Right lobe of liver (tissue), 6 donors: ENCODE measurements at regions not wholly inside any gene's neighbourhood (a gene's known extent, or its start where the extent isn't known, plus 50 kb on each side); places are given as distances from the start of the nearest gene placed in this dataset.

ENCODE experiments used
- ATAC-seq, 4 donors: fragments of 200-7000 bp; cut with Tn5 transposase; one replicate each; pipeline ENCODE4 v1.9.1; 2020; ENCODE audit warnings: mild to moderate bottlenecking in 4 of 4, moderate library complexity in 4 of 4
- DNase-seq, 3 donors: peaks; one replicate each; pipeline ENCODE4 v3.0.0-alpha.2; 2020
- H3K27ac ChIP-seq, 3 donors: fragments of 200-600 bp; one replicate each; pipeline ENCODE4 v1.8.0; 2022
- H3K27me3 ChIP-seq, 2 donors: fragments of 200-600 bp; one replicate each; pipeline ENCODE4 v1.8.0; 2022
- H3K36me3 ChIP-seq, 4 donors: fragments of 200-600 bp; sonication (generic) in 1 of 4; one replicate each; pipeline versions ENCODE4 v1.5.1 to v1.8.0; 2017 to 2022; ENCODE audit warnings: control low read depth in 1 of 4
- H3K4me1 ChIP-seq, 4 donors: fragments of 200-600 bp; sonication (generic) in 1 of 4; one replicate each; pipeline versions ENCODE4 v1.5.1 to v1.8.0; 2017 to 2022; ENCODE audit warnings: control low read depth in 1 of 4
- H3K4me3 ChIP-seq, 3 donors: fragments of 200-600 bp; one replicate each; pipeline ENCODE4 v1.8.0; 2022
- H3K9me3 ChIP-seq, 4 donors: fragments of 200-600 bp; sonication (generic) in 1 of 4; one replicate each; pipeline versions ENCODE4 v1.5.1 to v1.8.0; 2017 to 2022; ENCODE audit warnings: control low read depth in 1 of 4
- POLR2A ChIP-seq: fragments of 450-650 bp; IDR thresholded peaks from one replicate; pipeline ENCODE4 v1.6.1; 2017; ENCODE audit warnings: antibody characterized with exemption, mild to moderate bottlenecking
- WGBS: methylation state at CpG from one replicate; pipeline ENCODE4 v1.1.6; 2018; ENCODE audit warnings: low coverage, low lambda C conversion rate; ENCODE audit not compliant: insufficient coverage; ENCODE audit errors: missing lambda C conversion rate; 5-methylcytosine and 5-hydroxymethylcytosine counted together
- intact Hi-C, 2 donors: fragments of 100-400 bp; cut with DNase I; formaldehyde crosslinking; loops; one replicate each; pipeline versions ENCODE4 v1.11.2 to v1.14.1; 2022
- TF ChIP-seq, protein P1 (sequence below), 4 donors: fragments of 200-600 bp in 3 of 4; fragments of 450-650 bp in 1 of 4; IDR thresholded peaks; one replicate each; pipeline versions ENCODE4 v1.5.1 to v1.8.0; 2016 to 2022; ENCODE audit warnings: antibody characterized with exemption in 4 of 4, mild to moderate bottlenecking in 2 of 4
- donor health status: DM: no; HTN: yes; CAD: no.
- donor health status: DM: no; HTN: no; CAD: no.
- donor health status: DM: no; HTN: no; CAD: no.
- donor health status: DM: no; HTN: yes; CAD: no.
- donor health status: DM: no; HTN: yes; CAD: no.

DNA sequence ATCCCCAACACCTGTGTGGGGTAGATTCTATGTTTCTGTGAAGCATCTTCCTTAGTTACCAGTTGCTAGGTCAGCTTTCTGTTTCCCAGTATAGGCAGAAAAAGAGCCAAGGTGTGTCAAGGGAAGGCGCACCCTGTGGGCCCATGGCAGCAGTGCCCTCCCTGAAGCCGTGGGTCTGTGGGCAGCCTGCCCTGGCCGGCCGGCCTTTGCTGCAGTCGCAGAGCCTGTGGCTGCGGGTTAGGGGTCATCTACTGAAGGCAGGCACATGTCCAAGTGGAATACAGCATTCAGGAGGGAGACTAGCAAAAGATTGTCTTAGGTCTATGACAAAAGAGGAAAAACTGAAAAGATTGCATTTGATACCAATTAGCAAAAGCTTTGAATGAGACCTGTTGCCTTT, 214.0 kb downstream of the IRS2 start:
- Histone ChIP-seq H3K27ac (no peak overlapping the region), H3K4me1 (peaks cover 0 to 23% (median 5%) of the 10 kb centered on the region in 4 donors), H3K27me3 (no peaks in the 10 kb centered on the region), H3K9me3 (no peaks in the 10 kb centered on the region), H3K36me3 (no peaks in the 10 kb centered on the region), H3K4me3 (no peak overlapping the region)
- WGBS, result 34% methylated on average over 5 of the region's 6 CpGs
- ATAC-seq (peak in 3 of 4 donors; percentile 9 to 64 (median 52)), DNase-seq (peak in 1 of 3 donors; percentile 58)
- TF ChIP-seq POLR2A, result no peak
- TF ChIP-seq, protein P1, sequence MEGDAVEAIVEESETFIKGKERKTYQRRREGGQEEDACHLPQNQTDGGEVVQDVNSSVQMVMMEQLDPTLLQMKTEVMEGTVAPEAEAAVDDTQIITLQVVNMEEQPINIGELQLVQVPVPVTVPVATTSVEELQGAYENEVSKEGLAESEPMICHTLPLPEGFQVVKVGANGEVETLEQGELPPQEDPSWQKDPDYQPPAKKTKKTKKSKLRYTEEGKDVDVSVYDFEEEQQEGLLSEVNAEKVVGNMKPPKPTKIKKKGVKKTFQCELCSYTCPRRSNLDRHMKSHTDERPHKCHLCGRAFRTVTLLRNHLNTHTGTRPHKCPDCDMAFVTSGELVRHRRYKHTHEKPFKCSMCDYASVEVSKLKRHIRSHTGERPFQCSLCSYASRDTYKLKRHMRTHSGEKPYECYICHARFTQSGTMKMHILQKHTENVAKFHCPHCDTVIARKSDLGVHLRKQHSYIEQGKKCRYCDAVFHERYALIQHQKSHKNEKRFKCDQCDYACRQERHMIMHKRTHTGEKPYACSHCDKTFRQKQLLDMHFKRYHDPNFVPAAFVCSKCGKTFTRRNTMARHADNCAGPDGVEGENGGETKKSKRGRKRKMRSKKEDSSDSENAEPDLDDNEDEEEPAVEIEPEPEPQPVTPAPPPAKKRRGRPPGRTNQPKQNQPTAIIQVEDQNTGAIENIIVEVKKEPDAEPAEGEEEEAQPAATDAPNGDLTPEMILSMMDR (IDR thresholded peaks at IDR 0.05), result no peak
- intact Hi-C loops, result no loop called here

- 38% methylated on average over 8 of the region's 11 CpGs for WGBS
Measured at GRCh38 chr13:109569958-109570711, 216.2 kb downstream of the IRS2 start.

GRCh38 chr13:109568339-109568818, 218.0 kb downstream of the IRS2 start:
- 25% methylated on average over 4 of the region's 4 CpGs for WGBS
- no peak overlapping the region for H3K4me3 ChIP-seq
- TF ChIP-seq, protein P1 (IDR thresholded peaks at IDR 0.05), result peak in 1 of 4 donors; percentile 5
- TF ChIP-seq POLR2A, result peak; percentile 40
- DNase-seq (no peak), ATAC-seq (peak; percentile 88 to 91 (median 90))
- H3K27ac ChIP-seq, result peak overlapping the region; percentile 63 to 90 (median 88)
- H3K27me3 ChIP-seq, result no peaks in the 10 kb centered on the region
- no peaks in the 10 kb centered on the region for H3K36me3 ChIP-seq
- intact Hi-C loops, result no loop called here
- peaks cover 0 to 25% (median 5%) of the 10 kb centered on the region in 4 donors for H3K4me1 ChIP-seq
- H3K9me3 ChIP-seq, result no peaks in the 10 kb centered on the region

More at GRCh38 chr13:109569958-109570711, 216.2 kb downstream of the IRS2 start:
- no peak for TF ChIP-seq POLR2A
- TF ChIP-seq, protein P1 (IDR thresholded peaks at IDR 0.05), result no peak
- H3K36me3 ChIP-seq, result no peaks in the 10 kb centered on the region
- peak in 1 of 3 donors; percentile 29 for DNase-seq
- H3K27ac ChIP-seq, result peak overlapping the region; percentile 41 to 69 (median 45)
- no peaks in the 10 kb centered on the region for H3K27me3 ChIP-seq
- no peak overlapping the region for H3K4me3 ChIP-seq
- peak; percentile 39 to 72 (median 56) for ATAC-seq
- intact Hi-C loops, result no loop called here
- H3K4me1 ChIP-seq, result peaks cover 0 to 25% (median 5%) of the 10 kb centered on the region in 4 donors
- H3K9me3 ChIP-seq, result no peaks in the 10 kb centered on the region

DNA sequence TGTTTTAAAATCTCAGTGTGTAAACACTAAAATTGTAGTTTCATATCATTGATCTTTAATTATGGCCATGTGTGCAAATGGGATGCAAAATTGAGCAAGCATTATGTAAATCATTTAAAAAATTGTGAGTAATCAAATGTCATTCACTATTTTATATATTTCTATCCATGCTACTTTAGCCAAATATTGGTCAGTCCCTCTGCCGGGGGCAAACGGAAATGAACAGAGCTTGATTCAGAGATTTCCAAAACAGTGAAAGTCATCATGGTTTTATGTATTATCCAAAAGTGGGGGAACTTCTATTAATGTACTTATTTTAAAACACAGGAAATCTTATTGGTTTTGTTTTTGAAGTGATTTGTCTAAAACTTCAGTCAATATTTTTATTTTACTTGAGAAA, 219.1 kb downstream of the IRS2 start:
- ATAC-seq (no peak), DNase-seq (no peak)
- H3K36me3 ChIP-seq, result no peaks in the 10 kb centered on the region
- TF ChIP-seq, protein P1 (IDR thresholded peaks at IDR 0.05), result peak in 3 of 4 donors; percentile 16 to 19 (median 16)
- no peak for TF ChIP-seq POLR2A
- H3K4me1 ChIP-seq, result peaks cover 0 to 25% (median 4%) of the 10 kb centered on the region in 4 donors
- intact Hi-C loops, result no loop called here
- H3K4me3 ChIP-seq, result no peak overlapping the region
- 42% methylated on average over 2 of the region's 2 CpGs for WGBS
- peak overlapping the region; percentile 63 to 90 (median 88) for H3K27ac ChIP-seq
- H3K27me3 ChIP-seq, result no peaks in the 10 kb centered on the region
- H3K9me3 ChIP-seq, result no peaks in the 10 kb centered on the region
